Dendritic cell treated with granulocyte-macrophage colony-stimulating factor and Interleukin-4, amounts not matched to agents 40 ng/mL and 50 ng/mL, for 4 days (primary cell): ENCODE measurements at regions not wholly inside any gene's neighbourhood (a gene's known extent, or its start where the extent isn't known, plus 50 kb on each side); places are given as distances from the start of the nearest gene placed in this dataset.

Source experiments
- H3K27ac Mint-ChIP-seq: one replicate; pipeline ENCODE4 v1.8.0; 2022; ENCODE audit warnings: mild to moderate bottlenecking, mixed read lengths
- H3K27me3 Mint-ChIP-seq: one replicate; pipeline ENCODE4 v1.8.0; 2022; ENCODE audit warnings: mild to moderate bottlenecking, mixed read lengths
- H3K36me3 Mint-ChIP-seq: one replicate; pipeline ENCODE4 v1.8.0; 2022; ENCODE audit warnings: low read depth, mixed read lengths
- H3K4me1 Mint-ChIP-seq: one replicate; pipeline ENCODE4 v1.8.0; 2022; ENCODE audit warnings: low read depth, mixed read lengths
- H3K4me3 Mint-ChIP-seq: one replicate; pipeline ENCODE4 v1.8.0; 2022; ENCODE audit warnings: mild to moderate bottlenecking, moderate library complexity, mixed read lengths
- H3K9me3 Mint-ChIP-seq: one replicate; pipeline ENCODE4 v1.8.0; 2022; ENCODE audit warnings: mixed read lengths
- intact Hi-C: fragments of 100-400 bp; cut with micrococcal nuclease; formaldehyde crosslinking; loops from one replicate; pipeline ENCODE4 v1.15.0; 2022

DNA sequence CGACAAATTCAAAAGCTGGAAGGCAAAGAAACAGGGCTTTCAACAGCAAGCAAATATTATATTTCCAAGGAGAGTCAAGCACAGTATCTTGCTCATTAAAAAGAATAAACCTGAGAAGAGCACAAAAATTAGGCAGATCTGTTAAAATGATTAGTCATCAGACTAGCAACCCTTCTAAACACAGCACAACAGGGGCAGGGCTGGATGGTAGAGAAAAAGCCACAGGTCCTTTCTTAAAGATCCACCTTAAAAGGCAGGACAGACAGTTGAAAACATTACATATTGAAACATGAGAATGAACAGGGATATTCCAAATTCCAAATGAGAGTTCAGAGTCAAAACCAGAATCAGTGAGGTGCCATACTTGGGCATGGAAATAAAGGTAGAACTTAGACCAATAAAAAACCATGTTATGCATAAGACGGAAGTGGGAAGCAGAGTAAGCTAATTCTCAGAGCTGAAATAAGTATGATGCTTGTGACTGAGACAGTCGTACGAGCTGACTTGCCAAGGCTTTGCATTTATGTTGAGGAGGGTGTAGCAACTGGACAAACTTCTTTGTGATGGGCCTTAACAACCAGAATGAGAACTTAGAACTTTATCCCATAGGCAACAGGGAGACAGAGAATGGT is 126.9 kb upstream of the FAM9B start:
- peaks cover 20% of the 10 kb centered on the region for H3K27me3 Mint-ChIP-seq
- no peak overlapping the region for H3K27ac Mint-ChIP-seq
- no peak overlapping the region for H3K4me3 Mint-ChIP-seq
- intact Hi-C loops = no loop called here
- peaks cover 9% of the 10 kb centered on the region for H3K4me1 Mint-ChIP-seq
- no peaks in the 10 kb centered on the region for H3K36me3 Mint-ChIP-seq
- H3K9me3 Mint-ChIP-seq = no peaks in the 10 kb centered on the region

DNA sequence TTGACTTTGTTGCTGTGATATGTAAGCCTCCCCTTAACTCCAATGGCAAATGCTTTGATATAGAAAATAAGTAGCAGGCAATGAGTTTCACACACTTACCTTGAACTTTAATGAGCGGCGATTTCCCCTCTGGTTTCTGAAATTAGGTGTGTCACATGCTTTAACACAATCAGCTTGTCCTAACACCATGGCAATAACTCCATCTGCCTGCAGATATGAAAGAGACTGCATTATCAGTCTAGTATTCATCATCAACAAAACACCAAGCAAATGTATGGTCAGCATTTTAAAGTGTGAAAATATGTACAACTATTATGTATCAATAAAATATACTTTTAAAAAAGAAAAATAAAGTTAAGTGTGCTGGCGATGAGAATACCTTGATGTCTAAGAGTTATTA is 128.8 kb upstream of the FAM9B start:
- H3K27ac Mint-ChIP-seq = no peak overlapping the region
- peaks cover 22% of the 10 kb centered on the region for H3K27me3 Mint-ChIP-seq
- H3K4me3 Mint-ChIP-seq = no peak overlapping the region

DNA sequence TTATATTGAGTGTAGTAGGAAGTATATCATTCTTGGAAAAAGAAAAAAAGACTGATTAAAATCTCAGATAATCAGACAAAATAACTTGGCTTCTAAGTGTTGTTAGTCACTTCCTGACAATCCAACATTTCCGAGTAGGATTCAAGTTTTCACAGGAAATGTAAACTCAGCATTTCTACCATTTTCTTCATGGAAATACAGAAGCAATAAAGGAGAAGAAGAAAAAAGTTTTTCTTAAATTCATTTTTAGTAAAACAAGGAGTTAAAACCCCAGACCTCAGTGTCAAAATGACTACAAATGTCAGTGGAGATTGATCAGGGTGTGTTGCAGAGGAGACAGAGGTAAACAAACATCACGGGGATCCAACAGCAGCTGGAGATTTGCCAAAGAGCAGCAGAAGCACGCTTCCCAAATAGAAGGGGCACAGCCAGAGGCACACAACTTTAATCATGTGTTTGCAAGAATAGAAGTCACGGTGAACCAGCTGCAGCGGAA is 129.3 kb upstream of the FAM9B start:
- intact Hi-C loops = no loop called here

More for the DNA sequence above, 128.8 kb upstream of the FAM9B start:
- Mint-ChIP-seq H3K36me3 (no peaks in the 10 kb centered on the region), H3K4me1 (peaks cover 5% of the 10 kb centered on the region), H3K9me3 (no peaks in the 10 kb centered on the region)
- intact Hi-C loops = no loop called here

DNA sequence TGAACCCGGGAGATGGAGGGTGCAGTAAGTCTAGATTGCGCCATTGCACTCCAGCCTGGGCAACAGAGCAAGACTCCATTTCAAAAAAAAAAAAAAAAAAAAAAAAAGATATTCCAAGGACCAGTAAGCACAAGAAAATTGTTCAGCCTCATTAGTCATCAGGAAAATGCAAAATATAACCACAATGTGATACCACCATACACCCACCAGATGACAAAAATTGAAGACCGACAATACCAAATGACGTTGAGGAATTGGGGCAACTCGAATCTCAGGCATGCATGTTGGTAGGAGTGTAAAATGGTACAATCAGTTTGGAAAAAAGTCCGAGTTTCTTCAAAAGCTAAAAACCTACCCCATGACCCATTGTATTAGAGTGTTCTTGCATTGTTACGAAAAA is 130.2 kb upstream of the FAM9B start:
- Mint-ChIP-seq H3K4me3 (no peak overlapping the region), H3K36me3 (no peaks in the 10 kb centered on the region), H3K27me3 (peaks cover 17% of the 10 kb centered on the region), H3K9me3 (no peaks in the 10 kb centered on the region), H3K4me1 (peaks cover 5% of the 10 kb centered on the region), H3K27ac (no peak overlapping the region)
- intact Hi-C loops = no loop called here

More for the DNA sequence above, 129.3 kb upstream of the FAM9B start:
- H3K27ac Mint-ChIP-seq = no peak overlapping the region
- H3K9me3 Mint-ChIP-seq = no peaks in the 10 kb centered on the region
- H3K4me3 Mint-ChIP-seq = no peak overlapping the region
- no peaks in the 10 kb centered on the region for H3K36me3 Mint-ChIP-seq
- H3K27me3 Mint-ChIP-seq = peaks cover 21% of the 10 kb centered on the region
- H3K4me1 Mint-ChIP-seq = peaks cover 5% of the 10 kb centered on the region

DNA sequence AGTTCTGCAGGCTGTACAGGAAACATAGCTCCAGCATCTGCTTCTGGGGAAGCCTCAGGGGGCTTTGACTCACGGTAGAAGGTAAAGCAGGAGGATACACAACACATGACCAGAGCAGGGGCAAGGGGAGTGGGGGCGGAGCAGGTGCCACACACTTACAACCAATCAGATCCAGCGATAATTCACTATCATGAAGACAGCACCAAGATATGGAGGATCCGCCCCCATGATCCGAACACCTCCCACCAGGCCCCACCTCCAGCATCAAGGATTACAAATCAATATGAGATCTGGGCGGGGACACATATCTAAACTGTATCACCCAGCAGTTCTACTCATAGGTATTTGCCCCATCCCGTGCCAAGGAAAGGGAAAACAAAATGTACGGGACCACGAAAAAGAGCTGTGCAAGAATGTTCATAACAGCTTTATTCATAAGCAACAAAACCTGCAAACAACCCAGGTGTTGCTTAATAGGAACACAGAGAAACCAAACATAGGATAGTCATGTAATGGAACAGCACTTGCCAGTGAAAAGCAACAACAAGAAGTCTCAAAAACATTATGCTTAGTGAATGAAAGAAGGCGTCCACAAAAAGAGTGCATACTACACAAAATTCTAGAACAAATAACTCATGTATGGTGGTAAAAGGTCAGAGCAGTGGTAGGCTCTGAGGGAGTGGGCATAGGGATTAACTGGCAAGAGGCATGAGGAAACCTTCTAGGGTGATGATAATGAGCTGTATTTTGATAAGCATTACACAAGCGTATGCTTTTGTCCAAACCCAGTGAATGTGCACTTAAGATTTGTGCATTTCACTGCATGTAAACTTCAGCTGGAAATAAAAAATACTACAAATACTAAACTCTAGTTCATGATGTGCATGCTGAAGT is 130.9 kb upstream of the FAM9B start:
- Mint-ChIP-seq H3K27ac (no peak overlapping the region), H3K9me3 (no peaks in the 10 kb centered on the region), H3K4me3 (no peak overlapping the region), H3K27me3 (peaks cover 12% of the 10 kb centered on the region), H3K36me3 (no peaks in the 10 kb centered on the region), H3K4me1 (peaks cover 5% of the 10 kb centered on the region)
- intact Hi-C loops = no loop called here

DNA sequence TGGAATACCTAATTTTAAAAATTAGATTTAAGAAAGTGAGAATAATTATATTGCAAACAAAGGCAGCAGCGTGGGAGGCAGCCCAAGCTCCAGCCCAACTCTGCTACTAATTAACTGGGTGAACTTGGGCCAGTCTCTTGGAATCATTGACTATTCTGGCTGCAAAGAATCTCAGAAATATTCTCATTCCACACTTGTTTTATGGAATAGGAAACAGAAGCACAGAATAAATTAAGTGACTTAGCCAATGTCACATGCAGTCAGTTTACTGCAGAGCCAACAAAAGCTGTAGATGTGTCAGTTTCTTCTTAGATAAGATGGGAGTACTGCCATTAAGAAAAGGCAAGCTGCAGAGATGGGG is 132.6 kb upstream of the FAM9B start:
- no peaks in the 10 kb centered on the region for H3K36me3 Mint-ChIP-seq
- H3K4me3 Mint-ChIP-seq = no peak overlapping the region
- peaks cover 5% of the 10 kb centered on the region for H3K4me1 Mint-ChIP-seq
- intact Hi-C loops = no loop called here
- H3K27me3 Mint-ChIP-seq = peaks cover 6% of the 10 kb centered on the region
- H3K9me3 Mint-ChIP-seq = no peaks in the 10 kb centered on the region
- no peak overlapping the region for H3K27ac Mint-ChIP-seq

DNA sequence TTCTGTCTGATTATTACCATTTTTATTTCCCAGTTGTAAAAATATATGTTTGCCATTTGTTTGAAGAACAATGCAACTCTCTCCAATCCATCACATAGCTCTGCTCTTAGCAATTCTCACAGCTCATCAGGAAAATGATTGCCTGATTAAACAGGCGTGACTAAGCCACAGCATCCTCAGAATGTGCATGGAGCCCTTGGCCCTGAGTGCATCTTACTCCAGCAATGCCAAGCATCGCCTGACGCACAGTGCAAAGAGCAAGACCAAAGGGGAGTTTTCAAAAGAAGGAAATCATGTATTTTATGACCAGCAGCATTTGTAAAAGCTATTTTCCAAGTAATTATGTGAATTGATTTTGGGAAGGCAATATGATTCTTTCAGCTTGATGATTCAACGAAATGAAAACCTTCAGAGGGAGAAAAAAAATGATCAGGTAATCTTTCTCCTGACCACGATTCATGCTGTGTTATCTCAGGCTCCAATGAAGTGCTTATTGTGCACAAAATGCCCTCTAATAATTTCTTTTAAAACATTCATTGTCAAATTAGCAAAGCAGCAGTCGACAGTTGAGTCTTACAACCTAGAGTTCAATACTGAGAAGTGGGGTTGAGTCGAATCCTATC is 138.0 kb upstream of the FAM9B start:
- H3K4me1 Mint-ChIP-seq = no peaks in the 10 kb centered on the region
- H3K36me3 Mint-ChIP-seq = no peaks in the 10 kb centered on the region
- H3K27ac Mint-ChIP-seq = no peak overlapping the region
- no peaks in the 10 kb centered on the region for H3K9me3 Mint-ChIP-seq
- H3K27me3 Mint-ChIP-seq = peaks cover 8% of the 10 kb centered on the region
- no peak overlapping the region for H3K4me3 Mint-ChIP-seq
- intact Hi-C loops = no loop called here

DNA sequence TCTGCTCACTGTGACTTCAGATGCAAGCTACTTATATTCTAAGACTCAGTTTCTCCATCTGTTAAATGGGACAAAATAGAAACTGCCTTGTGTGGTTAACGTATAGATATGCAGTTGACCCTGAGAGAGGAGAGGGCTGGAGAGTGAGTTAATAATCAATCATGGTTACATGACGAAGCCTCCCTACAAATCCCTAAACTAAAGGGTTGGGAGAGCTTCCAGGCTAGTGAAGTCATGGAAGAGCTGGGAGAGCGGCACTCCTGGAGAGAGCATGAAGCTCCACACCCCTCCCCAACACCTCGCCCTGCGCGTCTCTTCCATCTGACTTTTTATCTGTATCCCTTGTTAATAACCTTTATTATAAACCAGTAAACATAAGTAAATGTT is 138.5 kb upstream of the FAM9B start:
- no peaks in the 10 kb centered on the region for H3K36me3 Mint-ChIP-seq
- H3K27me3 Mint-ChIP-seq = peaks cover 8% of the 10 kb centered on the region
- no peak overlapping the region for H3K27ac Mint-ChIP-seq
- H3K4me3 Mint-ChIP-seq = no peak overlapping the region
- intact Hi-C loops = no loop called here
- H3K9me3 Mint-ChIP-seq = no peaks in the 10 kb centered on the region
- H3K4me1 Mint-ChIP-seq = no peaks in the 10 kb centered on the region

DNA sequence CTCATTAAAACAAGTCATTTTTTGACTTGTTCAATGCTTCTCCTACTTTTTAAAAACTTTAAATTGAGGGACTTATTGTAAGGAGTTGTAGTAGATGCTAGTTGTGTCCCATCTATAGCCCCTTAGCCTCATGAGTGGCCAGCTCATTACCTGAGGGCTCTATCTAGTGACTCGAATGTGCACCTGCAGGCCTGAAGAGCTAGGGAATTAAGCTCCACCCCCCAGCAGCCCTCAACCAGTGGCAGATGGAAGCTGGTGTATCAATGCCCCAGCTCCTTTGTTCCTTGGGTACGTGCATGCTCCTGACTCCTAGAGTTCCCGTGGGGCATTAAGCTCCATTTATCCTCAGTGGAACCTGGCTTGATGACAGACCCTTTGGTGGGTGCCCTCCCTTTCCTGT is 146.7 kb upstream of the FAM9B start:
- Mint-ChIP-seq H3K27me3 (peaks cover 16% of the 10 kb centered on the region), H3K9me3 (no peaks in the 10 kb centered on the region), H3K4me3 (no peak overlapping the region), H3K36me3 (no peaks in the 10 kb centered on the region), H3K27ac (no peak overlapping the region), H3K4me1 (no peaks in the 10 kb centered on the region)
- intact Hi-C loops = no loop called here

DNA sequence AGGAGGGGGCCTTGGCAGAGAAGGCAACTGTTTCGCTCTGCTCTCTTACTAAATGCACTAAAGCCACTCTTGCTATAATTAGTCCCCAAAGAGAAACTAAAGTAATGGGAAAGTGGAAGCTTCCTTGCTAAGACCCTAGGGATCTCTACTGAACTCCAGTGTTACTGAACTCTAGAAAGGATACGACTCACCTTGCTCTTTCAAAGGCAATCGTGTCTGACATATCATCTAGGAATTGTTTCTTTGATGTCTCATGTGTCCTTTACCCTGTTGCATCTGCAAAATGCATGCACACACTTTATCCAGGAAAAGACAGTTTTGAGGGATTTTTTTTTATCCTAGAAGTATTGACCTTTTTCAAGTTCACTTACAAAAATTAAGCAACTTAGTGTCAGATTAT is 148.1 kb upstream of the FAM9B start:
- H3K27me3 Mint-ChIP-seq = peaks cover 24% of the 10 kb centered on the region
- H3K9me3 Mint-ChIP-seq = no peaks in the 10 kb centered on the region
- H3K4me3 Mint-ChIP-seq = no peak overlapping the region
- H3K36me3 Mint-ChIP-seq = no peaks in the 10 kb centered on the region
- intact Hi-C loops = no loop called here
- H3K4me1 Mint-ChIP-seq = no peaks in the 10 kb centered on the region
- no peak overlapping the region for H3K27ac Mint-ChIP-seq

DNA sequence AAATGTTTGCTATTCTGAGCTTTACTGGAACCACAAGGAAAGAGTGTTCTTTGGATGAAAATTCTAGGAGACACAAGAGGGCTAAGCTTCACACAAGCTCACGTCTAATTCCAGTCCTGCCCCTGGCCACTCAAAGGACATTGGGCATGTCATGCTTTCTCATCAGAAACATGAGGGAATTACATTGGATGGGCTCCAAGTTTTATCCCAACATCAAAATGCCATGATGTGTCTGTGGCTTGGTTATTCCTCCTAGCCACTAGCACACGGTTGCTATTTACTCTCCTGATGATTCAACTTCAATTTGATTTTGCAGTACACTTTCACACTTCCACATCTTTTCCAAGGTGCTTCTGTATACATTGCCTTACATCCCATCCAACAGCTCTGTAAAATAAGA is 149.6 kb upstream of the FAM9B start:
- Mint-ChIP-seq H3K27me3 (peaks cover 22% of the 10 kb centered on the region), H3K36me3 (no peaks in the 10 kb centered on the region), H3K4me1 (no peaks in the 10 kb centered on the region), H3K4me3 (no peak overlapping the region), H3K27ac (no peak overlapping the region), H3K9me3 (no peaks in the 10 kb centered on the region)
- intact Hi-C loops = no loop called here

DNA sequence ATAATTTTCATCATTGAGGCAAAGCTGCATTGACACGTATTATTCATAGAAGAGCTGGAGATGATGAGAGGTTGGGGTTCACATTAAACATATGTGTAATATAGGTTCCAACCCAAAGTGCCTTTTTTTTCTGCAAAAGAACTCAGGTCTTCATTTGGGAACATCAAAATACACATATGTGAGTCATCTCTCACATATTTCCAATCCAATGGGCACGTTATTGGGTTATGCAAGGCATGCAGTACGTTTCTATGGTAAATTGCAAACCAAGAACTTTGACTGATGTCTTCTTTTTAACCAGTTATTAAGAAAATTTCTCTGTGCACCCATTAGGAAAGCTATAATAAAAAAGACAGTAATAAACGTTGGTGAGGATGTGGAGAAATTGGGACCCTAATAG is 150.3 kb upstream of the FAM9B start:
- Mint-ChIP-seq H3K36me3 (no peaks in the 10 kb centered on the region), H3K27me3 (peaks cover 20% of the 10 kb centered on the region), H3K4me3 (no peak overlapping the region), H3K27ac (no peak overlapping the region), H3K4me1 (no peaks in the 10 kb centered on the region), H3K9me3 (no peaks in the 10 kb centered on the region)
- intact Hi-C loops = no loop called here

DNA sequence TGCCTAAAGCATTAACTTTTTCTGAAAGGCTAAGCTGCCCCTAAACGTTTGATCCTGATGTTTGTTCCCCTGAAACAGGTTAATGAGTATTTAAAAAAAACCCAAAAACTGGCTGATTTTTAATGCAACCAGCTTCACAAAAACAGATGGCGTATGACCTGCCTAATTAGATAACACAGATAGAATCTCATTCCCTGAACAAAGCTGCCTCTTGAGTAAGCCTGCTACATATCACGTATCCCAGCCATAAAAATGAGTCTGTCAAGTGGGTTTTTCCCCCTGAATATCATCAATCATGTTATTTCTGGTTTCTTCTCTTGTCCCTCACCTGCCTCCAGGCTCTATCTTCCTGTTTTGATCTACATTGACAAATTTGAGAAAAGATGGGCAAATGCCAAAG is 154.2 kb upstream of the FAM9B start:
- no peak overlapping the region for H3K4me3 Mint-ChIP-seq
- H3K27me3 Mint-ChIP-seq = peaks cover 9% of the 10 kb centered on the region
- H3K9me3 Mint-ChIP-seq = no peaks in the 10 kb centered on the region
- H3K4me1 Mint-ChIP-seq = no peaks in the 10 kb centered on the region
- H3K27ac Mint-ChIP-seq = no peak overlapping the region
- no peaks in the 10 kb centered on the region for H3K36me3 Mint-ChIP-seq
- intact Hi-C loops = no loop called here

DNA sequence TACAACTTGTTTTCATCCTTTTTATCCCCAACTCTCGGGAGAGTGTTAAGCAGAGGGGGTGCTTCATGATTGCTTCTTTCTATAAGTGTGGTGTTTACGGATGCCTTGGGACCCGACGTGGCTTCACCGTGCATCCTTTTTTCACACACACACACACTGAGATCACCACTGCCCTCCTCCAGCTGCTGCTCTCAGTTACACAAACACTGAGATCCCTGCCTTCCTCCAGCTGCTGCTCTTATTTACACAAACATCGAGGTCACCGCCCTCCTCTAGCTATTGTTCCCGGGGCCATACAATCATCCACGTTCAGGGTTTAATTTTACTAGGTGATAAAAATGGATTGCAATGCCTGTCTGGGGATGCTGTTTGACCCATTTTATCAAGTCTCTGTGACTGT is 155.4 kb upstream of the FAM9B start:
- no peak overlapping the region for H3K27ac Mint-ChIP-seq

More for the DNA sequence above, 155.4 kb upstream of the FAM9B start:
- H3K4me3 Mint-ChIP-seq = no peak overlapping the region
- peaks cover 14% of the 10 kb centered on the region for H3K27me3 Mint-ChIP-seq
- intact Hi-C loops = no loop called here
- no peaks in the 10 kb centered on the region for H3K4me1 Mint-ChIP-seq
- no peaks in the 10 kb centered on the region for H3K9me3 Mint-ChIP-seq
- no peaks in the 10 kb centered on the region for H3K36me3 Mint-ChIP-seq
